ENCODE measurements at regions not wholly inside any gene's neighbourhood (a gene's known extent, or its start where the extent isn't known, plus 50 kb on each side); places are given as distances from the start of the nearest gene placed in this dataset.

DNA sequence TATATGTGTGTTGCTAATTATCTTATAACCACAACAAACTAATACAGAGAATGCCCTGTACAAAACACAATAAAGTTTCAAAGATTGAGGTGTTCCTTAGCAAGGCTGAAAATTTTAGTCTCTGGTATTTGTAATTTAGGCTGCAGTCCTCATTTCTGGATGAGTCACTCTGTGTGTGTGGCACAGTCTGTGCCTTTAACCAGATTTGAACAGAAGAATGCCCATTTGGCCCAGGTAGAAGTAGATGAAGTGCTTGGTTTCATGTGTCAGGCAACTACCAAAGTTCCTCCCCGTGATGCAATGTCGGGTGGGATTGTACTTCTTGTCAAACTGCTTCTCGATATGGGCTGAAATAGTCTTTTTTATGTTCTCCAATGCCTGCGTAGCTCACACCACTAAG, 91.6 kb upstream of the H2AZ1 start:
- no peak for TF ChIP-seq TAF1 (IDR thresholded peaks at IDR 0.05; ENCODE audit: borderline replicate concordance, insufficient read depth, low read length)
- TF ChIP-seq POLR2AphosphoS5 (IDR thresholded peaks at IDR 0.05; ENCODE audit: low read depth, low read length), result no peak
- TF ChIP-seq, protein P1, sequence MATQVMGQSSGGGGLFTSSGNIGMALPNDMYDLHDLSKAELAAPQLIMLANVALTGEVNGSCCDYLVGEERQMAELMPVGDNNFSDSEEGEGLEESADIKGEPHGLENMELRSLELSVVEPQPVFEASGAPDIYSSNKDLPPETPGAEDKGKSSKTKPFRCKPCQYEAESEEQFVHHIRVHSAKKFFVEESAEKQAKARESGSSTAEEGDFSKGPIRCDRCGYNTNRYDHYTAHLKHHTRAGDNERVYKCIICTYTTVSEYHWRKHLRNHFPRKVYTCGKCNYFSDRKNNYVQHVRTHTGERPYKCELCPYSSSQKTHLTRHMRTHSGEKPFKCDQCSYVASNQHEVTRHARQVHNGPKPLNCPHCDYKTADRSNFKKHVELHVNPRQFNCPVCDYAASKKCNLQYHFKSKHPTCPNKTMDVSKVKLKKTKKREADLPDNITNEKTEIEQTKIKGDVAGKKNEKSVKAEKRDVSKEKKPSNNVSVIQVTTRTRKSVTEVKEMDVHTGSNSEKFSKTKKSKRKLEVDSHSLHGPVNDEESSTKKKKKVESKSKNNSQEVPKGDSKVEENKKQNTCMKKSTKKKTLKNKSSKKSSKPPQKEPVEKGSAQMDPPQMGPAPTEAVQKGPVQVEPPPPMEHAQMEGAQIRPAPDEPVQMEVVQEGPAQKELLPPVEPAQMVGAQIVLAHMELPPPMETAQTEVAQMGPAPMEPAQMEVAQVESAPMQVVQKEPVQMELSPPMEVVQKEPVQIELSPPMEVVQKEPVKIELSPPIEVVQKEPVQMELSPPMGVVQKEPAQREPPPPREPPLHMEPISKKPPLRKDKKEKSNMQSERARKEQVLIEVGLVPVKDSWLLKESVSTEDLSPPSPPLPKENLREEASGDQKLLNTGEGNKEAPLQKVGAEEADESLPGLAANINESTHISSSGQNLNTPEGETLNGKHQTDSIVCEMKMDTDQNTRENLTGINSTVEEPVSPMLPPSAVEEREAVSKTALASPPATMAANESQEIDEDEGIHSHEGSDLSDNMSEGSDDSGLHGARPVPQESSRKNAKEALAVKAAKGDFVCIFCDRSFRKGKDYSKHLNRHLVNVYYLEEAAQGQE (IDR thresholded peaks at IDR 0.05; ENCODE audit: insufficient read depth in 1 of 2, low read depth in 2 of 2, low read length in 2 of 2), result no peak
- no peak for TF ChIP-seq SIN3A (IDR thresholded peaks at IDR 0.05; ENCODE audit: borderline replicate concordance, insufficient read depth, low read length)
- no peak for TF ChIP-seq FOXP2 (optimal IDR thresholded peaks at IDR 0.05; ENCODE audit: borderline replicate concordance, extremely low read depth, extremely low read length, insufficient read depth)

All from PFSK-1 (cell line).